GM19035 (cell line): ENCODE measurements at regions not wholly inside any gene's neighbourhood (a gene's known extent, or its start where the extent isn't known, plus 50 kb on each side); places are given as distances from the start of the nearest gene placed in this dataset.
A peak's percentile ranks its signal among the peaks of the same experiment; 100 is the strongest.
"Not testable (repeated sequence)": the region's sequence is repeated elsewhere in the genome, so short reads cannot be mapped to it uniquely, and the experiment has no call there.

Experiments used
- ATAC-seq: cut with Tn5 transposase; IDR thresholded peaks from one replicate; pipeline ENCODE4 v1.9.1; 2021; ENCODE audit not compliant: unreplicated experiment

DNA sequence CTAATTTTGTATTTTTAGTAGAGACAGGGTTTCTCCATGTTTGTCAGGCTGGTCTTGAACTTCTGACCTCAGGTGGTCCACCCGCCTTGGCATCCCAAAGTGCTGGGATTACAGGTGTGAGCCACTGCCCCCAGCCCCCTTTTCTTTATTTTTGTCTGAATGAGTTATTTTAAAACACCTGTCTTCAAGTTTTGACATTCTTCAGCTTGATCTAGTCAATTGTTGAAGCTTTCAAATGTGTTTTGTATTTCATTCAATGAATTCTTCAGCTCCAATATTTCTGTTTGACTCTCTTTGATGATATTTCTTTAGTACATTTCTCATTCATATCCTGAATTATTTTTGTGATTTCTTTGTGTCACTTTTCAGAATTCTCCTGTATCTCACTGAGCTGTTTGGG lies 486.2 kb downstream of the DMAC1 start:
- ATAC-seq: no peak

DNA sequence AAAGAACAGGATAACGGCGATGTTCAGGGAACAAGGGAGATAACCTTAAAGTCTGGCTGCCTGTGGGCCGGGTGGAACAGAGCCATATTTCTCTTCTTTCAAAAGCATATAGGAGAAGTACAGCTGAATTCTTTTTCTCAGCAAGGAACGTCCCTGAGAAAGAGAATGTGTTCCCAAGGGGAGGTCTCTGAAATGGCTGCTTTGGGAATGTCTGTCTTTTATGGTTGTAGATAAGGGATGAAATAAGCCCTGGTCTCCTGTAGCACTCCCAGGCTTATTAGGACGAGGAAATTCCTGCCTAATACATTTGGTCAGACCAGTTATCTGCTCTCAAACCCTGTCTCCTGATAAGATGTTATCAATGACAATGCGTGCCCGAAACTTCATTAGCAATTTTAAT lies 490.5 kb downstream of the DMAC1 start:
- not testable (repeated sequence) for ATAC-seq

DNA sequence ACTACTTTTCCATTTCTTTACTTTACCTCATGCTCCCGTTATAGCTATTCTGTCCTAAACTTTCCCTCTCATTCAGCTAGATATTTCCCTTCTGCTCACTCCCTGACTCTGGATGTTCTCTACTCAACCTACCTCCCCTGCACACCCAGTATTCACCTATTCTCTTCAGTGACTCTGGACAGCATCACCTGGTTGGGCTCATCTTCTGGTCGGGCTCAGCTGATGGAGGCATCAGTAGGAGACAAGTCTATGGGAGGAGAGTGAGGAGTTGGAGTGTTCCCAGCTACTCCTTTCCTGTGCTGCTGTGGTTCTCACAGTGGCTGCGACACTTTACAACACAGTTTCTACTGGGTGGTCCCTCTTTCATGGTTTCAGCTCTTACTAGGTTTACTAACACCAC lies 493.9 kb downstream of the DMAC1 start:
- no peak for ATAC-seq

- ATAC-seq: no peak
Observed at GRCh38 chr9:7304627-7304995, 495.0 kb downstream of the DMAC1 start.

- ATAC-seq: no peak
Observed at GRCh38 chr9:7303907-7304626, 495.5 kb downstream of the DMAC1 start.

DNA sequence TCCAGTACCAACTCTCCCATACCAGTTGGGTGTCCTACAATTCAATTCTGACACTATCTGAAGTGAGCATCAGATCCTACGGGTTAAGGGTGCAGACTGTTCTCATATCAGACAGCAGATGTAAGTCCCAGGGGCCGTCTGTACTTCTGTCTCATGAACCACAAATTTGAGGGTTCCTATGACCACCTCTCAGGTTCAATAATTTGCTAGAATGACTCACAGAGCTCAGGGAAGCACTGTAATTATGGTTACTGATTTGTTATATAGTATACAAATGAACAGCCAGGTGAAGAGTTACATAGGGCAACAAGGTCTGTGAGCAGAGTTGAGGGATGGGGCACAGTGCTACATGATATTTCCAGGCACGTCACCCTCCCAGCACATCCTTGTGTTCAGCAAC lies 499.1 kb downstream of the DMAC1 start:
- no peak for ATAC-seq

DNA sequence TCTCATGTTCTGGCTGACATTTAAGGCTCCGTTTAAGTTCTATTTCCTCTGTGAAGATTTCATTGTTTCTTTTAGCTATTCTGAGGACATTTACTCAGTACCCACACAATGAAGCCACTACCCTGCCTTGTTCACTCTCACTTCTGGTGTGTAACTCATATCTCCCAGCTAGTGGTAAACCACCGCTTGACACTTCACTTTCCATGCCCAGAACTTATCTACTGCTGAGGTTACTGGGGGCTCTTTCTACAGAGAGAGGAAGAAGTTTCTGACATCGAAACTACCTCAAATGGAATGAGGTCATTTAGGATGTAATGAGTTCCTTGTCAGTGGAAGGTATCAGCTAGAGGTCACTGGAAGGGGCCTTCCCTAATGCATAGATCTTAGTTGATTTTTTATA lies 501.5 kb downstream of the DMAC1 start:
- ATAC-seq: peak; percentile 99

- no peak for ATAC-seq
Observed at GRCh38 chr9:7297521-7297920, 502.1 kb downstream of the DMAC1 start.

DNA sequence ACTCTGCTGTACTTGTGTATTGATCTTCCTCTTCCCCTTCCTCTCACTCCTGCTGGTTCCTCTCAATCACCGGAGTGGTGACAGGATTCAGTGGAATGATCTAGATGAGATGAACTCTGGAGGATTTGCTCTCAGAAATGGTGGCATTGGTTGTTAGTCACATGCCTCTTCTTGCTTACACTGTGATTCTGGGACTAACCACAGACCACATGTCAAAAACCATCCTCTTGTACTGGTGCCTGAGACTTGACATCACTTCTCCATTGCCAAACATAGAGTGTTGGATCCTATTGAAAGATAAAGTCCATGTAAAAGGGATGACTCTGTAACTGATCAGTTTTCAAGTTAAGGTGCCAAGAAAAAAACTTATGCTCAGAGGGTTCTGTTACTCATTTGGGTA lies 506.5 kb downstream of the DMAC1 start:
- no peak for ATAC-seq

- no peak for ATAC-seq
Observed at GRCh38 chr9:7289773-7290172, 509.8 kb downstream of the DMAC1 start.

DNA sequence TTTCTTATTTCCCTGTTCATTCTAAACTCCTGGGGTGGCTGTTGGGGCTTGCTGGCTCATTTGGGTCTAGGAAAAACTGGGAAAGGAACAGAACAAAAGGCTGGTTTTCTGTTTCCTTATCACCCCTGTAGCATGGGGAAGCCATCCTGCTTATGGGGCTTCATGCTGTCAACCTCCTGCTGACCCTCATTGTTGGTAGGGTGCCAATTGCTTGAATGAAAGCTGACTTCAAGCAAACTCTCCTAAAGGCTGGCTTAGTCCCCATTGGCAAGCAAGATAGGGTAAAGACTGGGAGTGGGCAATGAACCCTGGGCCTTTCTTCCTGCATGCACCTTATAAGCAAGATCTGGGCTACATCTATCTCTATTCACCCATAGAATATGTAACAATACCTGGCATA lies 511.6 kb downstream of the DMAC1 start:
- no peak for ATAC-seq

DNA sequence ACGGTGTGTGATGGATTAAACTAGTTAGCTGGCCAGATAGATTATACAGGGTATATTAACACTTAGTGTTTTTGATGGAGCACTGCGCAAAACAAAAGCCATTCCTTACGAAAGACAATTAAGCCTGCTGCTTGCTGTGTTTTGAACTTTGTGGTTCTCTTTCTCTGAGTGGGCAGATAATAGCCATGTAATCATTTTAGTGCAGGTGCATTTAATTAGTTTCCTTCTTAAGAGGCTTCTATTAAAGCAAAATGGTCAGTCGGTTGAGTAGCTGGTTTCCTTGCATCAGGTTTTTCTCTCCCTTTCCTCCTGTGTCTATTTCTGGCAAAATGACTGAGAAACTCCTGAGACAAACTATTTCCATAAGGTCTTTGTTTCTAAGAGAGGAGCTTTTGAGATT lies 512.5 kb downstream of the DMAC1 start:
- ATAC-seq: no peak

GRCh38 chr9:7286101-7286500 lies 513.5 kb downstream of the DMAC1 start:
- no peak for ATAC-seq

DNA sequence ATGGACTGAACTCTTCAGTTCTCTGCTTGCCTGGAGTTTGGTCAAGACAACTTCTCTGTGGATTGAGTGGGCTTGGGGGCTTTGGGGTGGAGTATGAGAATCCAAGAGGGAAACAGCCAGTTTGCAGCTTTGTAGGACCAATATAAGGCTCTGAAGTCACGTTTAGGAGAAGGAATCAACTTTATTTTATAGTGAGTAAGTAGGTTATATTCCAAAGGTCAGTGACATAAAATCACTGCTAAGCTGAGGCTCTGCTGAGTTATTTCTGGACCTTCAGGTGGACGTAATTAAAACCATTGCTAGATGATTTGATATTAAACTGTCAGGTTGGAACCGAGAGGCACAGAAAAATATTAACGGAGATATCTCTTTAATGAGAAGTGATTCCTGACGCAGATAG lies 514.4 kb downstream of the DMAC1 start:
- no peak for ATAC-seq

DNA sequence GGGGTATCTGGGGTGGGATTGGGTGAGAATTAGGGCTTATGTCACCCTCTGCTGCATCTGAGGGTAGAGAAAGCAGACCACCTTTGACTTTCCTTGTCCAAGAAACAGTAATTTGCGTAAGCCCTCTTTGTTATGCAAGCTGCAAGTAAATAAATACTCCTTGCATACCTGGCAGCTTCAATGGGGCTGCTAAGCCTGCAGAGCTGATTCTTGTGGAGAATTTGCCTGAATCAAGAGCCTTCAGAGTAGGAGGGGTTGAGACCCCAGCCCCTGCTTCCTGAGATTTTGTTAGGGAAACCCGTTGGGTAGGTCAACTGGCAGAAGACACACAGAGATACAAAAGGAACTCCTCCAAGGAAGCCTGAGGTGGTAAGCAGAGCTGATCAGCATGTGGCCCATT lies 515.1 kb downstream of the DMAC1 start:
- ATAC-seq: no peak

DNA sequence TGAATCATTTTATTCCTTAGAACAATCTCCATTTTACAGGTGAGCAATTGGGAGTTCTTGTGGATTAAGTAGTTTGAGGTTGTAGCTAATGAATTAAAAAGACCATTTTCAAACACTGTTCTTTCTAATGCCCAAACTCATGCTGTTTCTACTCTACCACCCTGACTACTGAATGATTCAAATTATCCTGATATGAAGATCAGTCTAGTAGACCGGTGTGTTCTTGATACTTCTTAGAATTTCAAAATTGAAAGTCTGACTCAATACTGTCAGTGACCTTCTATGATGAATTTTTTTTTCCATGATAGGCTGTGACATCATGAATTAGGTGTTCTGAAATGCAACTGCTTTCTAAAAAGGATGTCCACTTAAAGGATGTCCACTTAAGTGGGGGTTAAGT lies 515.5 kb downstream of the DMAC1 start:
- ATAC-seq: no peak

DNA sequence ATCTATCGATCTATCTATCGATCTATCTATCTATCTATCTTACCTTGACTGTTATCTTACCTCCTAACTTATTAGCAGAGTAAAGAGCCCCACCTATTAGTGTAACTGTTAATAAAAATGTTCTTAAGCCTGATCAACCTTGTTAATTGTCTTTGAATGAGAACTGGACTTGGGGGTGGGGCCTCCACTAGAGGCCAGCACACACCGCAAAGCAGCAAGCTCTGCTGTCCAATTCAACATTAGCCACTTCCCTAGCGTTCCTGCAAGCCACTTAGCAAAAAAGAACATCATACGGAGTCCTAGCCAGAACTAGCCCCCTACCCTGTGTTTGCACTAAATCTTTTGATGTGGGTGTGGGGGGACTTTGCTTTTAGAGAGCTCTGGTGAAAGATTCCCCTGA lies 515.8 kb downstream of the KDM4C start:
- ATAC-seq: no peak

GRCh38 chr9:7266911-7267595 lies 509.3 kb downstream of the KDM4C start:
- ATAC-seq: no peak

GRCh38 chr9:7265181-7265580 lies 507.4 kb downstream of the KDM4C start:
- no peak for ATAC-seq

DNA sequence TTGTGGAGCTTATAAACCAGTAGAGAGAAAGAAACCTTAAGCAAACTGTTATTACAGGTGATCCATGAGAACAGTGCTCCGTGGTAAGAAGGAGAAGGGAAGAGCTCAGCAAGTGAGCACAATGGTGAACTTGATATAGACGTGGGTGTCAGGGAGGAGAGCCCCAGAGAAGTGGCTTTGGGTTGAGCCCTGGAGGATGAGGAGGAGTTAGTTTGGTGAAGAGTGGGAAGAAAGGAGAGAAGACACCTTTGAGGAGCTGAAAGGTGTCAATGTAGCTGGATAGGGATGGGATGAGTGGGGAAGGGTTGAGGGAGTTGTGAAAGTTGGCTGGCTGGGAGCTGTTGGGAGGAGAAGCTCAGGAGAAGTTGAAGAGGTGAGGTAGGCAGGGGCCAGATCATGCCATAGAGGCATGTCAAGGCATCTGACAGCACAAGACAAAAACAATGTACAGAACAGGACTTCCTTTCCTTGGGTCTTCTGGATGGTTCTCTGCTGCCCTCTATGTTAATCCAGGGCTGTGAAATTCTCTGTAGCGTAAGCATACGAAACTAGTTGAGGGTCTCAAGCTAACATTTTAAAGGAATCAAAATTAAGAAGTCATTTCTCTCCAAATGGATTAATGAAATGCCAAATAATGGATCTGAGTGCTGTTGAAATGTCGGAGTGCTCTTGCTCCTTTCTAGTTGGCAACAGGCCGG lies 501.9 kb downstream of the KDM4C start:
- ATAC-seq: no peak

DNA sequence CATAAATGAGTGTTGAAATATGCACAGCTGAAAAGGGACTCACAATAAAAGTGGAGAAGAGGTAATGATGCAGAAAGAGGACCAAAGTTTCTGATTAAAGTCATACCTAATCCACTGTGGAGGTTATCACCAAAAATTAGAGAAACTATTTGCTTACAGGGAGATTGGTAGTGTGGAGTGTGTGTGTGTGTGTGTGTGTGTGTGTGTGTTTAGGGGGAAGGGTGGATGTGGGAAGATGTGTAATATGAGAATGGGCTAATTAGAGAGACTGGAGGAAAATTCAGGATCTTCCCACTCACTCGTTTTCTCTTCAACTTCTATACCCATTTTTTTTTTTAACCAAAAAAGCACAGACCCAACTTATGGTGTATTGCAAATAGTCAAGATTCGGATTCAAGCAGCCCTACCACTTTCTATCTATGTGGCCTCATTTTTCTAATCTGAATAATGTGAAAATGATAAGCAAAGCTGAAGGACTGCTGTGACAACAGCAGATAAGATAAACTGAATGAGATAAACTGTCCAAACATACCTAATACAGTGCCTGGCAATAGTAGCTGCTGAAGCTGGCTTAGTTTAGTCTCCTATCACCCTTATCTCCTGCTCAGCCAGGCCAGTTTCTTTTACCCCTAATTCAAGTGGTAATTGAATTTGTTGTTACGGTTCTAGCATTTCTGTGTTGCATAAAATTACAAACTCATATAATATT lies 501.1 kb downstream of the KDM4C start:
- no peak for ATAC-seq
